ENCODE measurements at regions not wholly inside any gene's neighbourhood (a gene's known extent, or its start where the extent isn't known, plus 50 kb on each side); places are given as distances from the start of the nearest gene placed in this dataset.

DNA sequence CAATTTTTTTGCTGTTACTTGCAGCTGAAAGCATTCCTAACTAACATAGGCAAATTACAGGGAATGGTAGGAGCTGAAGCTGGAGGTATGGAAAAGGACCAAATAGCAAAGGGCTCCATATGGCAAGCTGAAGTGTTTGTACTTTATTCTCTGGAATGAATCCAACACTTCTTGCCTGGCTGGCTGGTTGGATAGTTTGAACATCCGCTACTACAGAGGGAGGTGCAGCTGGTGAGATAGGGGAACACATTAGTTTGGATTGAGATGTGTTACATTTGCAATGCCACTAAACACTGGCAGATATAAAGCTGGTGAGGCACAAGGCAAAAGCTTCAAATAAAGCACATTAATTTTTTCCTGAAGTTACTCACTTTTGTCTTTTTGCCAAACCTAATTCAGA, 291.5 kb downstream of the SP3 start:
- H3K4me3 ChIP-seq, result no peak overlapping the region
- intact Hi-C loops (cut with DNase I), result no loop called here
- no peaks in the 10 kb centered on the region for H3K36me3 ChIP-seq
- H3K4me1 ChIP-seq (replicated peaks), result no peaks in the 10 kb centered on the region
- H3K27ac ChIP-seq, result no peak overlapping the region
- H3K9me3 ChIP-seq, result no peaks in the 10 kb centered on the region
- H3K27me3 ChIP-seq (replicated peaks; ENCODE audit: insufficient read depth), result no peaks in the 10 kb centered on the region
- TF ChIP-seq POLR2A (IDR thresholded peaks at IDR 0.05) (no peak), POLR2AphosphoS5 (IDR thresholded peaks at IDR 0.05) (no peak), CTCF (IDR thresholded peaks at IDR 0.05) (no peak)
- WGBS, result 87% methylated on average over 1 of the region's 1 CpG
- no peak for DNase-seq (ENCODE audit: low spot score)

GRCh38 chr2:173676647-173677046, 288.5 kb downstream of the SP3 start:
- no peaks in the 10 kb centered on the region for H3K4me1 ChIP-seq (replicated peaks)
- H3K27ac ChIP-seq, result no peak overlapping the region
- no peak overlapping the region for H3K4me3 ChIP-seq
- no peaks in the 10 kb centered on the region for H3K9me3 ChIP-seq
- intact Hi-C loops (cut with DNase I), result no loop called here
- TF ChIP-seq CTCF (IDR thresholded peaks at IDR 0.05) (no peak), POLR2AphosphoS5 (IDR thresholded peaks at IDR 0.05) (no peak), POLR2A (IDR thresholded peaks at IDR 0.05) (no peak)
- no peaks in the 10 kb centered on the region for H3K27me3 ChIP-seq (replicated peaks; ENCODE audit: insufficient read depth)
- DNase-seq (ENCODE audit: low spot score), result no peak
- H3K36me3 ChIP-seq, result no peaks in the 10 kb centered on the region
- WGBS, result 70% methylated on average over 1 of the region's 1 CpG

GRCh38 chr2:173678186-173678585, 287.0 kb downstream of the SP3 start:
- no peaks in the 10 kb centered on the region for H3K27me3 ChIP-seq (replicated peaks; ENCODE audit: insufficient read depth)
- H3K36me3 ChIP-seq, result no peaks in the 10 kb centered on the region
- no peak overlapping the region for H3K4me3 ChIP-seq
- no peaks in the 10 kb centered on the region for H3K9me3 ChIP-seq
- WGBS, result 77% methylated on average over 1 of the region's 1 CpG
- no peak for TF ChIP-seq POLR2A (IDR thresholded peaks at IDR 0.05)
- TF ChIP-seq POLR2AphosphoS5 (IDR thresholded peaks at IDR 0.05), result no peak
- TF ChIP-seq CTCF (IDR thresholded peaks at IDR 0.05), result no peak
- no peaks in the 10 kb centered on the region for H3K4me1 ChIP-seq (replicated peaks)
- H3K27ac ChIP-seq, result no peak overlapping the region
- intact Hi-C loops (cut with DNase I), result no loop called here
- DNase-seq (ENCODE audit: low spot score), result no peak

GRCh38 chr2:173680574-173680973, 284.6 kb downstream of the SP3 start:
- DNase-seq (ENCODE audit: low spot score), result no peak
- 30% methylated on average over 3 of the region's 3 CpGs for WGBS
- H3K4me1 ChIP-seq (replicated peaks), result no peaks in the 10 kb centered on the region
- no peak overlapping the region for H3K4me3 ChIP-seq
- H3K9me3 ChIP-seq, result no peaks in the 10 kb centered on the region
- no peaks in the 10 kb centered on the region for H3K27me3 ChIP-seq (replicated peaks; ENCODE audit: insufficient read depth)
- no peak overlapping the region for H3K27ac ChIP-seq
- no peaks in the 10 kb centered on the region for H3K36me3 ChIP-seq
- TF ChIP-seq CTCF (IDR thresholded peaks at IDR 0.05), result no peak
- TF ChIP-seq POLR2AphosphoS5 (IDR thresholded peaks at IDR 0.05), result no peak
- TF ChIP-seq POLR2A (IDR thresholded peaks at IDR 0.05), result no peak
- intact Hi-C loops (cut with DNase I), result no loop called here

GRCh38 chr2:173681881-173682650, 283.1 kb downstream of the SP3 start:
- 69% methylated on average over 4 of the region's 4 CpGs for WGBS
- H3K4me1 ChIP-seq (replicated peaks), result no peaks in the 10 kb centered on the region
- TF ChIP-seq CTCF (IDR thresholded peaks at IDR 0.05) (no peak), POLR2AphosphoS5 (IDR thresholded peaks at IDR 0.05) (no peak), POLR2A (IDR thresholded peaks at IDR 0.05) (no peak)
- intact Hi-C loops (cut with DNase I), result no loop called here
- no peaks in the 10 kb centered on the region for H3K36me3 ChIP-seq
- H3K9me3 ChIP-seq, result no peaks in the 10 kb centered on the region
- H3K27ac ChIP-seq, result no peak overlapping the region
- no peaks in the 10 kb centered on the region for H3K27me3 ChIP-seq (replicated peaks; ENCODE audit: insufficient read depth)
- DNase-seq (ENCODE audit: low spot score), result no peak
- no peak overlapping the region for H3K4me3 ChIP-seq

Measured in prostate gland (tissue), 2 donors.